Omental fat pad (tissue), 3 donors: ENCODE measurements at regions not wholly inside any gene's neighbourhood (a gene's known extent, or its start where the extent isn't known, plus 50 kb on each side); places are given as distances from the start of the nearest gene placed in this dataset.

ENCODE experiments used
- ATAC-seq: fragments of 150-250 bp; one replicate; pipeline ENCODE4 v1.9.1; 2016; ENCODE audit warnings: mild to moderate bottlenecking, moderate library complexity; ENCODE audit not compliant: low FRiP score
- DNase-seq: peaks from one replicate; pipeline ENCODE4 v3.0.0-alpha.2; 2019; ENCODE audit warnings: low spot score
- TF ChIP-seq, protein P1 (sequence below), 3 donors: fragments of 450-650 bp; IDR thresholded peaks; one replicate each; pipeline ENCODE4 v1.5.1; 2016 to 2017; ENCODE audit warnings: antibody characterized with exemption in 3 of 3, mild to moderate bottlenecking in 3 of 3, moderate library complexity in 2 of 3

DNA sequence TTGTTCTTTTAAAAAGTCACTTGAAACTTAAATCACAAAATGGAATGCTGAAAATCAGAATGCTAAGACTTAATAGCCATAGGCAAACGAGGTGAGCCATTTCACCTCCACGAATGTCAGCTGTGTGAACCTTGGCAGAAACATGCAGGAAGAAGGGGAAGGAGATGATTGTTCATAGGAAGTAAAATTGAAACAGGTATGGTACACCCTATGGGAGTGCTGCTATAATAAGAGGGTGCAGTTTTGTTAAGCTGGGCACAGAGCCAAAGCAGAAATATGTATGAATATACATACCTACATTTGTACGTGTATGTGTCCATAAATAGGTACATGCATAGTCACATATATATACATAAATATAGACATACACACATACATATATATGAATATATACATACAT, 51.0 kb upstream of the SPINK5 start:
- DNase-seq (no peak), ATAC-seq (no peak)
- TF ChIP-seq, protein P1, sequence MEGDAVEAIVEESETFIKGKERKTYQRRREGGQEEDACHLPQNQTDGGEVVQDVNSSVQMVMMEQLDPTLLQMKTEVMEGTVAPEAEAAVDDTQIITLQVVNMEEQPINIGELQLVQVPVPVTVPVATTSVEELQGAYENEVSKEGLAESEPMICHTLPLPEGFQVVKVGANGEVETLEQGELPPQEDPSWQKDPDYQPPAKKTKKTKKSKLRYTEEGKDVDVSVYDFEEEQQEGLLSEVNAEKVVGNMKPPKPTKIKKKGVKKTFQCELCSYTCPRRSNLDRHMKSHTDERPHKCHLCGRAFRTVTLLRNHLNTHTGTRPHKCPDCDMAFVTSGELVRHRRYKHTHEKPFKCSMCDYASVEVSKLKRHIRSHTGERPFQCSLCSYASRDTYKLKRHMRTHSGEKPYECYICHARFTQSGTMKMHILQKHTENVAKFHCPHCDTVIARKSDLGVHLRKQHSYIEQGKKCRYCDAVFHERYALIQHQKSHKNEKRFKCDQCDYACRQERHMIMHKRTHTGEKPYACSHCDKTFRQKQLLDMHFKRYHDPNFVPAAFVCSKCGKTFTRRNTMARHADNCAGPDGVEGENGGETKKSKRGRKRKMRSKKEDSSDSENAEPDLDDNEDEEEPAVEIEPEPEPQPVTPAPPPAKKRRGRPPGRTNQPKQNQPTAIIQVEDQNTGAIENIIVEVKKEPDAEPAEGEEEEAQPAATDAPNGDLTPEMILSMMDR (IDR thresholded peaks at IDR 0.05): no peak

GRCh38 chr5:148011398-148012137, 52.2 kb upstream of the SPINK5 start:
- DNase-seq: no peak
- no peak for ATAC-seq
- TF ChIP-seq, protein P1 (IDR thresholded peaks at IDR 0.05): no peak

- no peak for DNase-seq
- TF ChIP-seq, protein P1 (IDR thresholded peaks at IDR 0.05): no peak
- ATAC-seq: no peak
These were observed 57.8 kb upstream of the SPINK5 start for GRCh38 chr5:148005788-148006520.

- TF ChIP-seq, protein P1 (IDR thresholded peaks at IDR 0.05): no peak
- DNase-seq: no peak
- ATAC-seq: no peak
These were observed 60.6 kb upstream of the SPINK5 start for GRCh38 chr5:148003226-148003625.

DNA sequence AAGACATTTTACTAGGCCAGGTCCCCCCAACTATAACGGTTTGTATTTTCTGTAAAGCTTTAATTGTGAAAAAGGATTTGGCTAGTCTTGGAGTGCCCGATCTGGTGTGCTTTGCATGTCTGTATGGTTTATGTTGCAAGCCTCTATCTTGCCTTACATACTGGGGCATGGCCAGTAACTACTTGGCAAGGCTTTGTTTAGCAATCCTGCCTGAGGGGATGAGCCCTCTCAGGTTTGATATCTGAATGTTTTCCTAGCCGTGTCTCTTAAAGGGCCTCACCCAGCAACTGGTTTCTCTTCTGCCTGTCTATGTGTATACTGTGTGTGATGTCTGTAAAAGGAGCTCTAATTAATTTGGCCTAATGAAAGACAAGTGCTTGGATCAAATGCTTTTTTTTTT, 61.3 kb upstream of the SPINK5 start:
- no peak for ATAC-seq
- no peak for DNase-seq
- TF ChIP-seq, protein P1 (IDR thresholded peaks at IDR 0.05): no peak

DNA sequence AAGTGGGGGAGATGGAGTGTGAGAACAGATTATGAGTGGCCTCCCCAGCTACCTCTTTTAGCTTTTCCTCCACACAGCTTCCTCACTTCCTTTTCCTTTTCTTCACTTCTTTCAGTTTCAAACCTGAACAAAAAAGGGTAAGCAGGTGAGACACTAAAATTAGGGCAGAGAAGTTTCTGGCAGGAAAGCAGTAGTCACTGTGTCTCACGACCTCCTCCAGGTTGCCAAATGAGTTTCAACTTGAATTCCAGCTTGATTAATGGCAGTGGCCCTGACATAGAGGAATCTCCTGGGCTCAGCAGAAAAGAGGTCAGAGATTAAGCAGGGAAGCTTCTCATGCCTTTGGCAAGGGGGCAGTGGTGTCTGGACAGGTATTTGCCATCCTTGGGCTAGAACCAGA, 63.7 kb upstream of the SPINK5 start:
- ATAC-seq: no peak
- no peak for DNase-seq
- TF ChIP-seq, protein P1 (IDR thresholded peaks at IDR 0.05): no peak

GRCh38 chr5:147998704-147999103, 65.1 kb upstream of the SPINK5 start:
- DNase-seq: no peak
- TF ChIP-seq, protein P1 (IDR thresholded peaks at IDR 0.05): no peak
- no peak for ATAC-seq
